Cardiac fibroblast (primary cell): ENCODE measurements at regions not wholly inside any gene's neighbourhood (a gene's known extent, or its start where the extent isn't known, plus 50 kb on each side); places are given as distances from the start of the nearest gene placed in this dataset.

ENCODE experiments used
- DNase-seq, 2 donors: peaks; one replicate each; pipeline versions ENCODE4 v3.0.0 to v3.0.0-alpha.2; 2010; ENCODE audit warnings: low read depth in 2 of 2
- H3K4me3 ChIP-seq, 2 donors: replicated peaks in 1 of 2; 1 replicate in 1 of 2; 2 replicates in 1 of 2; pipeline ENCODE4 v1.5.1; 2011; ENCODE audit warnings: low read depth in 2 of 2, low read length in 2 of 2, mild to moderate bottlenecking in 2 of 2, moderate library complexity in 1 of 2
- TF ChIP-seq, protein P1 (sequence below): IDR thresholded peaks from one replicate; pipeline ENCODE4 v1.5.1; 2011; ENCODE audit warnings: low read depth, mild to moderate bottlenecking, low read length, inconsistent platforms

GRCh38 chr1:82246050-82246449, 445.3 kb downstream of the ADGRL2 start:
- no peak overlapping the region for H3K4me3 ChIP-seq
- no peak for DNase-seq
- TF ChIP-seq, protein P1, sequence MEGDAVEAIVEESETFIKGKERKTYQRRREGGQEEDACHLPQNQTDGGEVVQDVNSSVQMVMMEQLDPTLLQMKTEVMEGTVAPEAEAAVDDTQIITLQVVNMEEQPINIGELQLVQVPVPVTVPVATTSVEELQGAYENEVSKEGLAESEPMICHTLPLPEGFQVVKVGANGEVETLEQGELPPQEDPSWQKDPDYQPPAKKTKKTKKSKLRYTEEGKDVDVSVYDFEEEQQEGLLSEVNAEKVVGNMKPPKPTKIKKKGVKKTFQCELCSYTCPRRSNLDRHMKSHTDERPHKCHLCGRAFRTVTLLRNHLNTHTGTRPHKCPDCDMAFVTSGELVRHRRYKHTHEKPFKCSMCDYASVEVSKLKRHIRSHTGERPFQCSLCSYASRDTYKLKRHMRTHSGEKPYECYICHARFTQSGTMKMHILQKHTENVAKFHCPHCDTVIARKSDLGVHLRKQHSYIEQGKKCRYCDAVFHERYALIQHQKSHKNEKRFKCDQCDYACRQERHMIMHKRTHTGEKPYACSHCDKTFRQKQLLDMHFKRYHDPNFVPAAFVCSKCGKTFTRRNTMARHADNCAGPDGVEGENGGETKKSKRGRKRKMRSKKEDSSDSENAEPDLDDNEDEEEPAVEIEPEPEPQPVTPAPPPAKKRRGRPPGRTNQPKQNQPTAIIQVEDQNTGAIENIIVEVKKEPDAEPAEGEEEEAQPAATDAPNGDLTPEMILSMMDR, result no peak

DNA sequence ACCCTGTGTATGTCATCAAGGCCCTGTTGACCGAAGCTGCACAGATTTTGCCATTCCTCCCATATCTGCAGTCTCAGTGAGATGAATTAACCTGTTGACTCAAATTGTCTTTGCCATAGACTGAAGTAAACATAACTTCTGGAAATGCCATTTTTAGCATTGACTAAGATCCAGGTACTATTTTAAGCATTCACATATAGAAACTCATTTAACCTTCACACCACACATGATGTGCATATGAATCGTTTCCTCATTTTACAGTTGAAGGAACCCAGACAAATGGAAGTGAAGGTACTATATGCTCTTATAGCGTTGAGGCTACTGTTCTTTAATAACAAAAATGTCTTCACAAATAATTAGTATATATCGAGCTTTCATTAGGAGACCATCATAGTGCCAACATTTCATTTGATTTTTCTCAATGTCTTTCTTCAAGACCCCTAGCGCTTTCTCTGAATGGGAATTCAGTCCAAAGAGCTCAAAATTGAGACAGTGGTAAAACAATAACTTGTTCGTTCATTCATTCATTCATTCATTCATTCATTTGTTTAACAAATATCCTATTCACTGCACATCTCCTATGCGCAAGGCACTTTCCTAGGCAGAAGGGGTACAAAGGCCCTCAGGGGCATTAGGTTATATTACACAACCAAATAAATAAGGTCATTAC, 444.7 kb downstream of the ADGRL2 start:
- TF ChIP-seq, protein P1, result no peak
- H3K4me3 ChIP-seq, result no peak overlapping the region
- DNase-seq, result no peak

GRCh38 chr1:82240571-82240970, 439.8 kb downstream of the ADGRL2 start:
- TF ChIP-seq, protein P1, result no peak
- no peak for DNase-seq
- no peak overlapping the region for H3K4me3 ChIP-seq

DNA sequence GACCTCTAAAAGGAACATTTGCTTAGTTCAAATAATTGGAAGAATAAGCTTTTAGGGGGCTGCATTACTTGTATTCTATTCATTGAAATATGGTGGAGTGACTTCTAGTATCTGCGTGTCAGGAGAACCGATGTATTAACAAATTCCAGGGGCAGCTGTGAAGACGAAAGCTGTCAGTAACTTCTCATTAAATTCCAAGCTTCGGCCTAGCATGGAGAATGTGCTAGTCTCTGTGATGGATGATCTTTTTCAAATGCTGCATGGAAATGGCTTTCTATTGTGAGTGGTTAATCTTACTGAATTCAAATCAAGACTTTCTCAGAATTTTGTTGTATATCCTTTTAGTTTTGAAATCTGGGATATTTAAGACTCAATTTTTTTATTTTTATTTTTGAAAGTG, 429.9 kb downstream of the ADGRL2 start:
- DNase-seq, result no peak
- TF ChIP-seq, protein P1, result no peak
- H3K4me3 ChIP-seq, result no peak overlapping the region

GRCh38 chr1:82227306-82228095, 426.8 kb downstream of the ADGRL2 start:
- peak; percentile 77 to 82 for DNase-seq
- no peak overlapping the region for H3K4me3 ChIP-seq
- TF ChIP-seq, protein P1, result no peak

DNA sequence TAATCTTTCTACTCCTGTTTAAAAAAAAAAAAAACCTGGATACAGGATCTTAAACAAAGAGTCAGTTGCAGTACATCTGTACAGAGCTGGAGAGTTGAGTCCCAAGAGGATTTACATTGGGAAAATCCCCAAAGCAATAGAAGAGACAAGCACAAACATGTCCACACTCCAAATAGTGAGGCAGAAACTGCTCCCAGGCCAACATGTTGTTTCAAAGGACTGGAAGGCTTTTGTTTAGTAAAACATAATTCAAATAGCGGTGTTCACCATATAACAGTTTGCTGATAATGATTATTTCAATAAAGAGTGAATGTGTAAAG, 425.4 kb downstream of the ADGRL2 start:
- TF ChIP-seq, protein P1, result no peak
- DNase-seq, result peak; percentile 65 to 82
- no peak overlapping the region for H3K4me3 ChIP-seq
